ENCODE measurements at regions not wholly inside any gene's neighbourhood (a gene's known extent, or its start where the extent isn't known, plus 50 kb on each side); places are given as distances from the start of the nearest gene placed in this dataset.

DNA sequence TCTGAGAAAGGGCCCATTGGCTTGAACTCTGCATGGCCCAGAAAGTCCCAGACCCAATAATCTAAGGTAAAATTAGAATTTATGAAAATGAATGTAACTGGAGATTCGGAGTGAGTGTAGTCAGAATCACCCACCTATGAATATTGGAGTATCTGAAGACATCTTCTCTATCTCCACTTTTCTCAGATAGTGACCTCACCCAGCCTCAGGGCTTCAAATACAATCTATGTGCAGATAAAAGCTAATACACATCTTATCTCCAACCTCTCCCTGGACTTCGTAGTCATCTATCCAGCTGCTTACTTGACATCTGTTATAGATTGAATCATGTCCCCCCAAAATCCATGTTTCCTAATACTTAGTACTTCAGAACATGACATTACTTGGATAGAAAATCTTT lies 263.2 kb downstream of the RAD51AP2 start:
- Histone ChIP-seq H4K20me1 (ENCODE audit: insufficient read depth) (no peaks in the 10 kb centered on the region), H3K79me2 (ENCODE audit: low read depth) (no peaks in the 10 kb centered on the region), H3K9me3 (ENCODE audit: insufficient read depth, low read depth) (no peaks in the 10 kb centered on the region), H3K27ac (no peak overlapping the region), H3K4me1 (replicated peaks; ENCODE audit: insufficient read depth) (no peaks in the 10 kb centered on the region), H3K4me2 (no peak overlapping the region), H3K36me3 (ENCODE audit: low read depth) (no peaks in the 10 kb centered on the region), H3K9me2 (ENCODE audit: insufficient read depth) (no peaks in the 10 kb centered on the region), H2AFZ (no peak overlapping the region), H3K4me3 (no peak overlapping the region), H3K27me3 (ENCODE audit: insufficient read depth, low read depth) (no peaks in the 10 kb centered on the region), H3F3A (ENCODE audit: insufficient read depth, low read depth) (no peaks in the 10 kb centered on the region)
- CTCF ChIA-PET: no interaction called here
- no TSS peak for BruUV-seq (replicated peaks)
- TF ChIP-seq CTCF (conservative IDR thresholded peaks at IDR 0.05) (no peak), EZH2 (IDR thresholded peaks at IDR 0.05; ENCODE audit: low read depth) (no peak)
- intact Hi-C loops (cut with micrococcal nuclease; ENCODE audit: unreplicated experiment): no loop called here
- no peak for DNase-seq
- POLR2A ChIA-PET (ENCODE audit: unreplicated experiment): no interaction called here

GRCh38 chr2:17254421-17254820 lies 263.8 kb downstream of the RAD51AP2 start:
- H3K9me3 ChIP-seq (ENCODE audit: insufficient read depth, low read depth): no peaks in the 10 kb centered on the region
- DNase-seq: no peak
- intact Hi-C loops (cut with micrococcal nuclease; ENCODE audit: unreplicated experiment): no loop called here
- no peaks in the 10 kb centered on the region for H3K79me2 ChIP-seq (ENCODE audit: low read depth)
- H3K27me3 ChIP-seq (ENCODE audit: insufficient read depth, low read depth): no peaks in the 10 kb centered on the region
- POLR2A ChIA-PET (ENCODE audit: unreplicated experiment): no interaction called here
- H2AFZ ChIP-seq: no peak overlapping the region
- no peak overlapping the region for H3K4me2 ChIP-seq
- H3K9me2 ChIP-seq (ENCODE audit: insufficient read depth): no peaks in the 10 kb centered on the region
- no TSS peak for BruUV-seq (replicated peaks)
- H3K36me3 ChIP-seq (ENCODE audit: low read depth): no peaks in the 10 kb centered on the region
- no peak overlapping the region for H3K4me3 ChIP-seq
- TF ChIP-seq CTCF (conservative IDR thresholded peaks at IDR 0.05): no peak
- no peak for TF ChIP-seq EZH2 (IDR thresholded peaks at IDR 0.05; ENCODE audit: low read depth)
- no peak overlapping the region for H3K27ac ChIP-seq
- H3F3A ChIP-seq (ENCODE audit: insufficient read depth, low read depth): no peaks in the 10 kb centered on the region
- H4K20me1 ChIP-seq (ENCODE audit: insufficient read depth): no peaks in the 10 kb centered on the region
- no peaks in the 10 kb centered on the region for H3K4me1 ChIP-seq (replicated peaks; ENCODE audit: insufficient read depth)
- CTCF ChIA-PET: no interaction called here

GRCh38 chr2:17252258-17252657 lies 266.0 kb downstream of the RAD51AP2 start:
- intact Hi-C loops (cut with micrococcal nuclease; ENCODE audit: unreplicated experiment): no loop called here
- no peak overlapping the region for H3K4me2 ChIP-seq
- no peaks in the 10 kb centered on the region for H3K4me1 ChIP-seq (replicated peaks; ENCODE audit: insufficient read depth)
- DNase-seq: no peak
- H3K36me3 ChIP-seq (ENCODE audit: low read depth): no peaks in the 10 kb centered on the region
- H3K9me2 ChIP-seq (ENCODE audit: insufficient read depth): no peaks in the 10 kb centered on the region
- H3K9me3 ChIP-seq (ENCODE audit: insufficient read depth, low read depth): no peaks in the 10 kb centered on the region
- no peaks in the 10 kb centered on the region for H3K27me3 ChIP-seq (ENCODE audit: insufficient read depth, low read depth)
- TF ChIP-seq CTCF (conservative IDR thresholded peaks at IDR 0.05) (no peak), EZH2 (IDR thresholded peaks at IDR 0.05; ENCODE audit: low read depth) (no peak)
- H4K20me1 ChIP-seq (ENCODE audit: insufficient read depth): no peaks in the 10 kb centered on the region
- H3F3A ChIP-seq (ENCODE audit: insufficient read depth, low read depth): no peaks in the 10 kb centered on the region
- CTCF ChIA-PET: no interaction called here
- no peak overlapping the region for H3K4me3 ChIP-seq
- H2AFZ ChIP-seq: no peak overlapping the region
- H3K79me2 ChIP-seq (ENCODE audit: low read depth): no peaks in the 10 kb centered on the region
- POLR2A ChIA-PET (ENCODE audit: unreplicated experiment): no interaction called here
- no peak overlapping the region for H3K27ac ChIP-seq
- no TSS peak for BruUV-seq (replicated peaks)

Data from PC-9 (cell line).